Neural cell (in vitro differentiated cells): ENCODE measurements at regions not wholly inside any gene's neighbourhood (a gene's known extent, or its start where the extent isn't known, plus 50 kb on each side); places are given as distances from the start of the nearest gene placed in this dataset.

Experiments used
- H2AFZ ChIP-seq: fragments of 200-600, 300-800 bp; sonication (generic), shearing (Covaris generic); 2 replicates; pipeline ENCODE4 v1.6.0; 2014; ENCODE audit warnings: low read depth, mild to moderate bottlenecking, antibody characterized with exemption, low read length, moderate library complexity
- H3F3A ChIP-seq: fragments of 200-600 bp; shearing (Covaris generic); 2 replicates; pipeline ENCODE4 v1.6.1; 2016; ENCODE audit warnings: mild to moderate bottlenecking, moderate library complexity, mixed read lengths, antibody characterized with exemption, low read length; ENCODE audit not compliant: insufficient read depth, poor library complexity, severe bottlenecking
- H3K27ac ChIP-seq: fragments of 200-600, 300-800 bp; sonication (generic), shearing (Covaris generic); 2 replicates; pipeline ENCODE4 v1.5.1; 2014; ENCODE audit warnings: mild to moderate bottlenecking, low read length, moderate library complexity
- H3K27me3 ChIP-seq: fragments of 300-800, 200-600 bp; sonication (generic), shearing (Covaris generic); 2 replicates; pipeline ENCODE4 v1.6.0; 2014; ENCODE audit warnings: mild to moderate bottlenecking, low read depth, low read length, moderate library complexity; ENCODE audit not compliant: insufficient read depth
- H3K36me3 ChIP-seq: fragments of 300-800, 200-600 bp; sonication (generic), shearing (Covaris generic); 2 replicates; pipeline ENCODE4 v1.5.1; 2014; ENCODE audit warnings: mild to moderate bottlenecking, antibody characterized with exemption, low read length, moderate library complexity; ENCODE audit not compliant: insufficient read depth
- H3K4me2 ChIP-seq: fragments of 300-800, 200-600 bp; sonication (generic), shearing (Covaris generic); 2 replicates; pipeline ENCODE4 v1.6.0; 2014; ENCODE audit warnings: mild to moderate bottlenecking, low read length
- H3K4me3 ChIP-seq: fragments of 300-800, 200-600 bp; sonication (generic), shearing (Covaris generic); 2 replicates; pipeline ENCODE4 v1.5.1; 2014; ENCODE audit warnings: mild to moderate bottlenecking, low read length, moderate library complexity
- H3K79me2 ChIP-seq: fragments of 200-600 bp; shearing (Covaris generic); replicated peaks from 2 replicates; pipeline ENCODE4 v1.6.0; 2014; ENCODE audit warnings: mild to moderate bottlenecking, low read length, moderate library complexity; ENCODE audit not compliant: insufficient read depth
- H3K9ac ChIP-seq: fragments of 300-800, 200-600 bp; sonication (generic), shearing (Covaris generic); 2 replicates; pipeline ENCODE4 v1.6.1; 2016; ENCODE audit warnings: mild to moderate bottlenecking, low read length, mixed read lengths
- H3K9me2 ChIP-seq: fragments of 200-600 bp; shearing (Covaris generic); 2 replicates; pipeline ENCODE4 v1.6.1; 2016; ENCODE audit warnings: mild to moderate bottlenecking, low read length, mixed read lengths; ENCODE audit not compliant: insufficient read depth
- H3K9me3 ChIP-seq: fragments of 200-600, 300-800 bp; sonication (generic), shearing (Covaris generic); 2 replicates; pipeline ENCODE4 v1.6.1; 2016; ENCODE audit warnings: mild to moderate bottlenecking, mixed run types, low read length, moderate library complexity, mixed read lengths
- H4K20me1 ChIP-seq: fragments of 200-600 bp; shearing (Covaris generic); 2 replicates; pipeline ENCODE4 v1.6.1; 2016; ENCODE audit warnings: mild to moderate bottlenecking, mixed run types; ENCODE audit not compliant: insufficient read depth
- EP300 ChIP-seq: fragments of 450-650 bp; conservative IDR thresholded peaks from 2 replicates; pipeline ENCODE4 v1.6.1; 2014; ENCODE audit warnings: antibody characterized with exemption, mild to moderate bottlenecking, moderate library complexity; ENCODE audit not compliant: poor library complexity, severe bottlenecking
- EZH2 ChIP-seq: fragments of 200-600, 300-800 bp; shearing (Covaris generic), sonication (generic); IDR thresholded peaks from 2 replicates; pipeline ENCODE4 v1.6.1; 2014; ENCODE audit warnings: antibody characterized with exemption, low read length, borderline replicate concordance, mild to moderate bottlenecking; ENCODE audit not compliant: insufficient read depth, poor library complexity, severe bottlenecking
- MXI1 ChIP-seq: fragments of 450-650 bp; conservative IDR thresholded peaks from 2 replicates; pipeline ENCODE4 v1.6.1; 2014; ENCODE audit warnings: antibody characterized with exemption, mild to moderate bottlenecking; ENCODE audit not compliant: poor library complexity, severe bottlenecking
- POLR2AphosphoS5 ChIP-seq: IDR thresholded peaks from 2 replicates; pipeline ENCODE4 v1.6.1; 2012
- RAD21 ChIP-seq: fragments of 450-650 bp; conservative IDR thresholded peaks from 2 replicates; pipeline ENCODE4 v1.6.1; 2014; ENCODE audit warnings: antibody characterized with exemption, mild to moderate bottlenecking, moderate library complexity
- SMC3 ChIP-seq: fragments of 450-650 bp; conservative IDR thresholded peaks from 2 replicates; pipeline ENCODE4 v1.6.1; 2014; ENCODE audit warnings: antibody characterized with exemption, mild to moderate bottlenecking, moderate library complexity; ENCODE audit not compliant: poor library complexity
- TAF1 ChIP-seq: IDR thresholded peaks from 2 replicates; pipeline ENCODE4 v1.6.1; 2012; ENCODE audit warnings: low read depth
- TF ChIP-seq, protein P1 (sequence below): fragments of 450-650 bp; IDR thresholded peaks from 2 replicates; pipeline ENCODE4 v1.5.1; 2014; ENCODE audit warnings: antibody characterized with exemption, mild to moderate bottlenecking, moderate library complexity; ENCODE audit not compliant: poor library complexity, severe bottlenecking
- TF ChIP-seq, protein P2 (sequence below): IDR thresholded peaks from 2 replicates; pipeline ENCODE4 v1.6.1; 2012; ENCODE audit warnings: borderline replicate concordance

DNA sequence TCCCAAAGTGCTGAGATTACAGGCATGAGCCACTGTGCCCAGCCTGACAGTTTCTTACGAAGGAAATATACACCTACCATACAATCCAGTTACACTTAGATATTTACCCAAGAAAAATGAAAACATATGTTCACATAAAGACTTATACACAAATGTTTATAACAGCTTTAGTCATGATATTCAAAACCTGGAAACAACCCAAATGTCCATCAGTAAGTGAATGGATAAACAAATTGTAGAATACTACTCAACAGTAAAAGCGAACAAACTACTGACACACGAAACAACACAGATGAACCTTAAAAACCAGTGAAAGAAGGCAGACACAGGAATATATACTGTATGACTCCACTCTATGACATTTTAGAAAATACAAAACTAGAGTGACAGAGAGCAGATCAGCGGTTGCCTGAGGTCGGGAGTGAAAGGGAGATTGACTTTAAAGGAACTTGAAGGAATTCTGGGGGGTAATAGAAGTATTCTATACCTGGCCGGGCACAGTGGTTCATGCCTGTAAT lies 83.6 kb downstream of the SPRING1 start:
- H3F3A ChIP-seq: no peaks in the 10 kb centered on the region
- H2AFZ ChIP-seq: no peak overlapping the region
- no peaks in the 10 kb centered on the region for H3K9me2 ChIP-seq
- no peak overlapping the region for H3K9ac ChIP-seq
- no peak overlapping the region for H3K4me2 ChIP-seq
- H3K4me3 ChIP-seq: no peak overlapping the region
- TF ChIP-seq EZH2: no peak
- TF ChIP-seq, protein P1, sequence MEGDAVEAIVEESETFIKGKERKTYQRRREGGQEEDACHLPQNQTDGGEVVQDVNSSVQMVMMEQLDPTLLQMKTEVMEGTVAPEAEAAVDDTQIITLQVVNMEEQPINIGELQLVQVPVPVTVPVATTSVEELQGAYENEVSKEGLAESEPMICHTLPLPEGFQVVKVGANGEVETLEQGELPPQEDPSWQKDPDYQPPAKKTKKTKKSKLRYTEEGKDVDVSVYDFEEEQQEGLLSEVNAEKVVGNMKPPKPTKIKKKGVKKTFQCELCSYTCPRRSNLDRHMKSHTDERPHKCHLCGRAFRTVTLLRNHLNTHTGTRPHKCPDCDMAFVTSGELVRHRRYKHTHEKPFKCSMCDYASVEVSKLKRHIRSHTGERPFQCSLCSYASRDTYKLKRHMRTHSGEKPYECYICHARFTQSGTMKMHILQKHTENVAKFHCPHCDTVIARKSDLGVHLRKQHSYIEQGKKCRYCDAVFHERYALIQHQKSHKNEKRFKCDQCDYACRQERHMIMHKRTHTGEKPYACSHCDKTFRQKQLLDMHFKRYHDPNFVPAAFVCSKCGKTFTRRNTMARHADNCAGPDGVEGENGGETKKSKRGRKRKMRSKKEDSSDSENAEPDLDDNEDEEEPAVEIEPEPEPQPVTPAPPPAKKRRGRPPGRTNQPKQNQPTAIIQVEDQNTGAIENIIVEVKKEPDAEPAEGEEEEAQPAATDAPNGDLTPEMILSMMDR: no peak
- no peak for TF ChIP-seq MXI1
- no peak for TF ChIP-seq SMC3
- no peak for TF ChIP-seq POLR2AphosphoS5
- no peak for TF ChIP-seq RAD21
- TF ChIP-seq EP300: no peak
- TF ChIP-seq TAF1: no peak
- TF ChIP-seq, protein P2, sequence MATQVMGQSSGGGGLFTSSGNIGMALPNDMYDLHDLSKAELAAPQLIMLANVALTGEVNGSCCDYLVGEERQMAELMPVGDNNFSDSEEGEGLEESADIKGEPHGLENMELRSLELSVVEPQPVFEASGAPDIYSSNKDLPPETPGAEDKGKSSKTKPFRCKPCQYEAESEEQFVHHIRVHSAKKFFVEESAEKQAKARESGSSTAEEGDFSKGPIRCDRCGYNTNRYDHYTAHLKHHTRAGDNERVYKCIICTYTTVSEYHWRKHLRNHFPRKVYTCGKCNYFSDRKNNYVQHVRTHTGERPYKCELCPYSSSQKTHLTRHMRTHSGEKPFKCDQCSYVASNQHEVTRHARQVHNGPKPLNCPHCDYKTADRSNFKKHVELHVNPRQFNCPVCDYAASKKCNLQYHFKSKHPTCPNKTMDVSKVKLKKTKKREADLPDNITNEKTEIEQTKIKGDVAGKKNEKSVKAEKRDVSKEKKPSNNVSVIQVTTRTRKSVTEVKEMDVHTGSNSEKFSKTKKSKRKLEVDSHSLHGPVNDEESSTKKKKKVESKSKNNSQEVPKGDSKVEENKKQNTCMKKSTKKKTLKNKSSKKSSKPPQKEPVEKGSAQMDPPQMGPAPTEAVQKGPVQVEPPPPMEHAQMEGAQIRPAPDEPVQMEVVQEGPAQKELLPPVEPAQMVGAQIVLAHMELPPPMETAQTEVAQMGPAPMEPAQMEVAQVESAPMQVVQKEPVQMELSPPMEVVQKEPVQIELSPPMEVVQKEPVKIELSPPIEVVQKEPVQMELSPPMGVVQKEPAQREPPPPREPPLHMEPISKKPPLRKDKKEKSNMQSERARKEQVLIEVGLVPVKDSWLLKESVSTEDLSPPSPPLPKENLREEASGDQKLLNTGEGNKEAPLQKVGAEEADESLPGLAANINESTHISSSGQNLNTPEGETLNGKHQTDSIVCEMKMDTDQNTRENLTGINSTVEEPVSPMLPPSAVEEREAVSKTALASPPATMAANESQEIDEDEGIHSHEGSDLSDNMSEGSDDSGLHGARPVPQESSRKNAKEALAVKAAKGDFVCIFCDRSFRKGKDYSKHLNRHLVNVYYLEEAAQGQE: no peak
- H3K79me2 ChIP-seq: no peaks in the 10 kb centered on the region
- H4K20me1 ChIP-seq: no peaks in the 10 kb centered on the region
- no peaks in the 10 kb centered on the region for H3K27me3 ChIP-seq
- H3K36me3 ChIP-seq: no peaks in the 10 kb centered on the region
- H3K27ac ChIP-seq: no peak overlapping the region
- no peaks in the 10 kb centered on the region for H3K9me3 ChIP-seq

DNA sequence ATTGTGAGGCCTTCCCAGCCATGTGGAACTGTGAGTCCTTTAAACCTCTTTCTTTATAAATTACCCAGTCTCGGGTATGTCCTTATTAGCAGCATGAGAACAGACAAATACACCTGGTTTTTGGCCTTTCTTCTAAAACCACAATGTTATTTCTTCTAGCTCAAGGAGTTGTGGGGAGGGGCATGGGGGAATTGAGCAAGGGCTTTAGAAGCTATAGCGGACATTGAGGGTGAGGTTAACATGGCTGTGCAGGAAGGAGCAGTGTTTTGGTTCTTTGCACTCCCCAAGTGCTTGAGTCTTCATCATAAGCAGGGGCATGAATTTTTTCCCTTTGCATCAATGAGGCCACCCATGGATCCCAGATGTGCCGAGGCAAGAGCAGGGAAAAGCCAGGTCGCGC lies 86.8 kb downstream of the SPRING1 start:
- no peak overlapping the region for H3K27ac ChIP-seq
- H3K36me3 ChIP-seq: no peaks in the 10 kb centered on the region
- H3K4me3 ChIP-seq: no peak overlapping the region
- TF ChIP-seq EP300 (no peak), EZH2 (no peak)
- TF ChIP-seq, protein P1: no peak
- H3K4me2 ChIP-seq: no peak overlapping the region
- H3K9ac ChIP-seq: no peak overlapping the region
- H2AFZ ChIP-seq: no peak overlapping the region
- H3K27me3 ChIP-seq: no peaks in the 10 kb centered on the region
- no peaks in the 10 kb centered on the region for H3F3A ChIP-seq
- no peaks in the 10 kb centered on the region for H4K20me1 ChIP-seq
- no peaks in the 10 kb centered on the region for H3K79me2 ChIP-seq
- H3K9me2 ChIP-seq: no peaks in the 10 kb centered on the region
- no peaks in the 10 kb centered on the region for H3K9me3 ChIP-seq
